NCI-H2227 (cell line): ENCODE measurements at regions not wholly inside any gene's neighbourhood (a gene's known extent, or its start where the extent isn't known, plus 50 kb on each side); places are given as distances from the start of the nearest gene placed in this dataset.

Source experiments
- DNase-seq: peaks from one replicate; lab custom pipeline; 2025; ENCODE audit not compliant: unreplicated experiment; lab: John Stamatoyannopoulos, UW

- peak; percentile 58 for DNase-seq
Observed at GRCh38 chr3:115518100-115518852, 105.0 kb upstream of the GAP43 start.

GRCh38 chr3:115520241-115520640 is 103.1 kb upstream of the GAP43 start:
- DNase-seq = no peak

DNA sequence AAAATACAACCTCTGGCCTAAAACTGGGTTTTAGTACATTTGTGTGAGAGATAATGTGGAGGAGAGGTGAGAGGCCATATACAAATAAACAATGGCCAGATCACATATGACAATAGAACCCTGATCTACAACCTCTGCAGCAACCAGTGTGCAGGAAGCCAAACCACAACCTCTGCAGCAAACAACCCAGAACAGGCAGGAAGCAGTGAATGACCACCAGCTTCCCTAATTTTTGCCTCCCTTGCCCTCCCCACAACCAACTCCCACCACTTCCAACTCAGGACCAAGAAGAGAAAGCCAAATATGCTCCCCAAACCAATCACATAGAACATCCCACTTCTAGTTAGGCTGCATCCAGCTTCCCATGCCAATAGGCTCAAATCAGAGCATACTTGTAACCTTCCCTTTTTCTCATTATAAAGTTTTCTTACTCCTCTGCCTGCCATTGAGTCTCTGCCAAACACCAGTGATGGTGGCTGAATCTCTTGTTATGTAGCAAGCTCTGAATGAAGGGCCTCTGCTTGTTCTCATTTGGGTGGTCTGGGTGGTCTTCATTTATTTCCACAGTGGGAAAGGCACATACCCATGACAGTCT is 102.6 kb upstream of the GAP43 start:
- no peak for DNase-seq

GRCh38 chr3:115523458-115523857 is 99.9 kb upstream of the GAP43 start:
- no peak for DNase-seq

GRCh38 chr3:115524549-115524948 is 98.8 kb upstream of the GAP43 start:
- DNase-seq = no peak

DNA sequence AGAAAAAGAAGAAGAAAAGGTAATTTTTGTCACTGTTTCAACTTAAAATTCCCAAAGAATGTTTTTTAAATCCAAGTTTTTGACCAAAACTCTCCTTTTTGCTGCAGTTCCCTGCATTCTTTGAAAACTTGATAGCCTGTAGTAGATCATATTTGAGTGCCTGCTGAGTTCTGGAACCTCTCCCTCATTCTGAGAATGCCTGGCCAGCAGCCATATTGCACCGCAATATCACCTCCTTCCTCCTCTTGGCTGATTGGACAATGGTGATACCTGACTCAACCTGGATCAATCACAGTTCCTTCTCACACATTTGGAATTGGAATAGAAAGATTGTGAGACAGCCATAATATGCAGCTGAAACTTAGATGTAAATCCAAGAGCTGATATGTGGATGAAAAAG is 97.6 kb upstream of the GAP43 start:
- no peak for DNase-seq

- DNase-seq = no peak
Observed at GRCh38 chr3:115533218-115533617, 90.1 kb upstream of the GAP43 start.

DNA sequence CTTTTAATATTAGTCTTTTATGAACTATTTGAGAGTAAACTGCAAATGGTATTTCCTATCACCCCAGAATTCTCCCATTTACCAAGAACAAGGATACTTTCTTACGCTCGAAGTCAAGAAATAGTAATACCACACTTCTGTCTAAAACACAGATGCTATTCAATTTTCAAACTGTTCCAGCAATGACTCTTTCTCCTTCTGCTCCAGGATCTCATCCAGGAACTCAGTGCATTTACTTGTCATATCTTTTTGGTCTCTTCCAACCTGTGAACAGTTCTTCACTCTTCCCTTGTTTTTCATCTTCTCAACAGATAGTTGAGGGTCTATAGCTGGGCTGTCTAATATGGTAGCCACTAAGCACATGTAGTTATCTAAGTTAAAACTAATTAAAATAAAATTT is 87.1 kb upstream of the GAP43 start:
- DNase-seq = no peak

GRCh38 chr3:115537669-115538068 is 85.6 kb upstream of the GAP43 start:
- DNase-seq = no peak

GRCh38 chr3:115547207-115547606 is 76.1 kb upstream of the GAP43 start:
- DNase-seq = peak; percentile 4

GRCh38 chr3:115548611-115549010 is 74.7 kb upstream of the GAP43 start:
- DNase-seq = no peak

DNA sequence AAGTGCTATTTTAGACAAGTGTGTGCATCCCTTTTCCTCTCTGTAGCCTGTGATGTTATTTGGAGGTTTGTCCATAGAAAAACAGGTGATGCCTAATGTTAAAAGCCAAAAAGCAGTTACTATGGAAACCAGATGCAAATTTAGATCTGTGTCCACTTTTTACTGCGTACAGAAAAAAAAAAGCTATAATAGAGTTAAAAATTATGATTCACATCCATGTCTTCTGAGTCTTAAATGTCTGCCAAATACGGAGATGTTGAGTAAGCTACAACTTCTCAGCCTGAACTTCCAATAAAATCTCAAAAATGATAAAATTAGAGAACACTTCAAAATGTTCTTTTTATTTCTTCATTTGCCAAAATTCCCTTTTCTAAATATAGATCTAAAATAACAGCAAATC is 74.2 kb upstream of the GAP43 start:
- DNase-seq = no peak

GRCh38 chr3:115550285-115550761 is 73.0 kb upstream of the GAP43 start:
- DNase-seq = no peak

GRCh38 chr3:115551016-115551415 is 72.3 kb upstream of the GAP43 start:
- peak; percentile 4 for DNase-seq

- DNase-seq = no peak
Observed at GRCh38 chr3:115552007-115552406, 71.3 kb upstream of the GAP43 start.

- no peak for DNase-seq
Observed at GRCh38 chr3:115553796-115554486, 69.4 kb upstream of the GAP43 start.

GRCh38 chr3:115554487-115554807 is 68.9 kb upstream of the GAP43 start:
- no peak for DNase-seq

DNA sequence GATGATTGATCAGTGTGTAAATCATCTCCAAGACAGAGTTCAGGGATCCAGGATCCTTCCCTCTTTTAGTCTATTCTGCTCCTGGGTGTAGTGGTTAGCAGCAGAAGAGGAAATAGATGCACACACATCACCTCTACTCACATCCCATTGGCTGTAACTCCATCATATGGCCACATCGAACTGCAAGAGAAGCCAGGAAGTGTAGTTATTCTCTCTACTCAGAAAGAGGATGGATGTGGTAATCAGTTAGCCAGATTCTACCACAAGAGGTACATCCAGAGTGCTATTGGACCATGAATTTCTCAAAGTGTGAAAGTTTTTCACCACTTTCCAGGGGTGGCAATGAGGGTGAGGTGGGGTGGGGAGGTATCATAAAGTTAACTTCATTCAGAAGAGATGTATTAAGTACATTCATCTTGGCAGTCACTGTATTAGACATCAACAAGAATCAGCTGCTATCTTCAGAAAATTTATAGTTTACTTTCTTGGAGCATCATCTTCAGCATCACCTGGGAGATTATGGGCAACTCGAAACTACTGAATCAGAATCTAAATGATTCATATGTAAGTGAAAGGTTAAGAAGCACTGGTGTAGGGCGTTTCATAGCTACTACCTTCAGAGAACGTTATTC is 60.6 kb upstream of the GAP43 start:
- DNase-seq = no peak

GRCh38 chr3:115563984-115564383 is 59.3 kb upstream of the GAP43 start:
- DNase-seq = no peak

DNA sequence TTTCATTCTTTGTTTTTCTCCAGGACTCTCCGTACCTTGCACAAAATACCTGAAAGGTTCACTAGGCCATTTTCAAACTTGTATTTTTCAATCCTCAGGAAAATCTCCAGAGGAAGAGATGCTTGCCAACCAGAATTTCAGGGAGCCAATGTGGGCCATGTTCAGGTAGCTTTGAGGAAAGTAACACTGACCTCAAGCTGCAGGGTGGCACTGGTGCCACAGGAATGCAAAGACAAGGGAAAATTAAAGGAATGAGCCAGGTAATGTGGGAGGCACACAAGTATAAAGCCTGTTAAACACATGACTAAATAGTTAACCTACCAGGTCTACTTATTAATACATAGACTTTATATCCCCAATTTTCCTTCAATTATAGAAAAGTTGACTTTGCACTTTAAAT is 51.9 kb upstream of the GAP43 start:
- no peak for DNase-seq
